NCI-H82 treated with DMSO at 0.1 percent for 48 hours (cell line): ENCODE measurements at regions not wholly inside any gene's neighbourhood (a gene's known extent, or its start where the extent isn't known, plus 50 kb on each side); places are given as distances from the start of the nearest gene placed in this dataset.

Source experiments
- DNase-seq: peaks from one replicate; lab custom pipeline; 2025; ENCODE audit not compliant: unreplicated experiment; lab: John Stamatoyannopoulos, UW

DNA sequence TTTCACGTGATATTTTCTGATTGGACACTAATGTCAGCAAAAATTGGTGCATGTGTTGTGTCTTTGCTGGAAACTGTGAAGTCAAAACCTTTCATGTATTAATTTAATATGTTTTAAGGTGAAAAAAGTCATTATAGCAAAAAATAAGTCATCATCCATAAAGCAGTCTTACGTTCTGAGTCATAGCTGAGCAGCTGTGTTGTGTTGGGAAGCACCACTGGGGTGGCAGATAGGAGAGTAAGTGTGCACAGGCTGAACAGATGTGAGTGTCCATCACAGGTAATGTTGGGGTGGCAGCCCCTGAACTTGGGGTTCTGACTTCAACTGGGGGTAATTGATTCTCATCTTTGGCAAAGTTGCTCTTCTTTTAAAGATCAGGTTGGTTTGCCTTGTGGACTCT is 156.8 kb downstream of the NXNL2 start:
- no peak for DNase-seq

DNA sequence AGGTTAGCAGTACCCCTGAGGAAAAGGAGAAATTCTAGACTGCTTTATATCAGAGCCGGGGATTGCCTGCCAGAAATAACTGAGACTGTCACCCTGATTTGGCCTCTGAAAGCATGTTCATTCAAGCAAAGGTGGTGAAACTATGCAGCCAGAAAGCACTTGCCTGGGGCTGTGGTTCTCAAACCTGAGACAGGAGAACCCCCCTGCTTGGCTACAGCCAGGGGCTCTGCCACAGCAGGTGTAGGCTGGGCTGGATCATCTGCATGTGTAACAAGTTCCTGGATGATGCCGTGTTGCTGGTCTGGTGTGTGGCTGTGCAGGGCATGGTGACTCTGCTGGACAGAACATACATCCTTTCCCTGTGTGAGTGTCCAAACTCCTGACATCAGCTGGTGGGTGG is 157.8 kb downstream of the NXNL2 start:
- no peak for DNase-seq

GRCh38 chr9:88694625-88695024 is 159.6 kb downstream of the NXNL2 start:
- DNase-seq = no peak

DNA sequence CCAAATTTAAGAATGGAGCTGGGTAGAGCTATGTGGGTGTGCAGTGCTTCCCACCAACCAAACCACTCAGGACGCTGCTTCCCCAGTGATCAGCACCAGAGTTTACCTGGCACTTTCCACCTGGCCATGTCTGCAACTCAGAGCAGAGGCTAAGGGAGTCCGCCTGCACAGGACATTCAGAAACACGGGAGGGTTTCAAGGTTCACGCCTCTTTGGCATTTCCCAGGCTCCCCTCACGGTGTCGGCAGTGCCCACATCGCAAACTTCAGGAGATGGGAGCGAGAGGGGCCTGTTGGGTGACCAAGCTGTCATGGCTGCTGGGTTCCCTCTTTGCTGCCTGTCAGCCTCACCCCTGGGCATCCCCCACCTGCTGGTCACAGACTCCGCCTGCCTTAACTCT is 161.5 kb downstream of the NXNL2 start:
- DNase-seq = no peak

DNA sequence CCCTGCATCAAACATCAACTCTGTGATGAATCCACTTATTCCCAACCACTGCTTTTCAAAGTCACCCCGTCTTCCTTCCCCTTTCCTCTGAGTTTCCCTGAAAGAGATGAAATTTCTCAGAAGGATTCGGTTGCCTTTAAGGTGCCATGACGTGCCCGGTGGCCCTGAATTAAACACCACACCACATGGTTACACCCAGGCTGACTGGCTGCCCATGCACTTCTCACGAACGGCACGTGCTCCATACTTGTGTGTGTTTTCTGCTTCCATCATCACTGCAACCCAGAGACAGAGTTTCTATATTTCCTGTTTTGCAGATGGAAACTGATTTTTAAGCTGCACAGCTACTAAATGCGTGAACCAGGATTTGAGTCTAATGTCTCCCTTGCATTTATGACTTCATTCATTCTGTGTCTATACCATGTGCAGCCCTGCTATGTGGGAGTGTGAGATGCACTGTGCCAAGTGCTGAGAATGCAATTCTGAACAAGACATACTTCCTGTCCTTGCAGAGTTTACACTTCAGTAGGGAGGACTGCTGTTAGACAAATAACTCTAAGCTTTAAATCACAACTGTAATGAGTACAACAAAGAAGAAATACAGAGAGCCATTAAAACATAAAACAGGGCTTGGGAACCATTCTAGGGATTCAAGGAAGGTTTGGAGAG is 162.9 kb downstream of the NXNL2 start:
- no peak for DNase-seq

DNA sequence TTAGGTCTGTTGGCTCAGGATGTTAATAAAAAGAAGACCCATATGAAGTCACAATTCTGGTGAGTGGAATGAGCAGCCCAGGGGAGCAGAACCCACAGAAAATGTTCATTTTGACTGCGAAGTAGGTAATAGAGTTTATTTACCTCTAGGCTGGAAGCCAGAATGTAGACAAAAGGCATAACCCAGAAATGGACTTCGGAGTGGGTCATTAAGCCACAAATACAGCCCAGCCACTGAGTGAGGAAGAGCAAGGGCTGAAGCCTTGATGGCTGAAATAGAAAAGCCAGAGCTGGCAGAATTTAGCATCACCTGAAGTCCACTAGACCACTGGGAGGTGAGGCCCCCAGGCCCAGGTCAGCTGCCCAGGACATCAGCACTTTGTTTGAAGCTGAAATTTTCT is 168.0 kb downstream of the NXNL2 start:
- DNase-seq = no peak

DNA sequence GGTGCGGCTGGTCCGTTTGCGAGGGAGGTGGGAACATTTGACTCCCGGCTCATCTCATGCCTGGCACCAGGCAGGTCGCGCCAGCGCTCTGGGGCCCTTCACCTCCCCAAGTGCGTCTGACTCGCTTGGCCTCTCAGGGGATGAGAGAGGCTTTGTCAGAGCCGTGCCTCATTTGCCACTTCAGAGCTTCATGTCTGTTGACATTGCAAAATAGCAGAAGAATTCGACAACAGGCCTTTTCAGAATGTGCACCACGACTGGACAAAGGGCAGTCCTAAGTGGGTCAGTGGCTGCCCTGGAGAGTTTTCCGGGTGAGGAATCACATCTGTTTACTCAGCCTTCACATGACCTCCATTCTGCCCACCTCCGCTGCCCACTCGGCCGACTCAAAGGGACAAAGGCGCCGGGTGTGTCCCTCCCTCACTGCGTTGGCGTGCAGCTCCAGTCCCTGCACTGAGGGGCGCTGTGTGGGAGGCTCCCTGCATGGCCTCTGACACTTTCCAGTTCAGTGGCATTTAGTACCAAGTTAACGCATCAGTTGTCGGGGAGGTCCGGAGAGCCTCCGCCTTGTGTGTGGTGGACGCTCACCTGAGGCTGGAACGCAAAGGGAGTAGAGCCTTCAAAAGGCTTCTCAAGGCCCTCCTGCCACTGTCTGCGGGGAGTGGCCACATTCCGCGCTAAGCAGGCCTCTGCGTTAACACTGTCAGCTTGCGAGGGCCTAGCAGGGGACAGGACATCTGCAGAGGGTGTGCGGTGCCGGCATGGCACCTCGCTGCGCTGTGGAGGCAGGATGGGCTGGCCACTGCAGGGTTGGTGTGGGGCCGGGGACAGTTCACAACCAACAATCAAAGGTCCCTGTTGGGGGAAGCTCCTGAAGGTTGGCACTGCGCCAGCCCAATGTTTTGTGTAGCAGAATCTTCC is 171.5 kb downstream of the NXNL2 start:
- no peak for DNase-seq

- DNase-seq = no peak
Measured at GRCh38 chr9:88710449-88710848, 175.5 kb downstream of the NXNL2 start.

DNA sequence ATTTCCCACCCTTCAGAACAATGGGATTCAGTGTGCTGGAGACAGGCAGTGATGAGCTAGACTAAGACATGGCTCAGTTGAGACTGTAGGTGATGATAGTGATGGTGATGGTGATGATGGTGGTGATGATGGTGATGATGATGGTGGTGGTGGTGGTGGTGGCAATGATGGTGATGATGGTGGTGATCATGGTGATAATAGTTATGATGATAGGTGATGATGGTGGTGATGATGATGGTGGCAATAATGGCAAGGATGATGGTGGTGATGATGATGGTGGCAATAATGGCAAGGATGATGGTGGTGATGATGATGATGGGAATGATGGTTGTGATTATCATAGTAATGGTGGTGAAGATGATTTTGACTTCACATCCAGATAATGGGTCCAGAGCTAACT is 176.7 kb downstream of the NXNL2 start:
- no peak for DNase-seq

DNA sequence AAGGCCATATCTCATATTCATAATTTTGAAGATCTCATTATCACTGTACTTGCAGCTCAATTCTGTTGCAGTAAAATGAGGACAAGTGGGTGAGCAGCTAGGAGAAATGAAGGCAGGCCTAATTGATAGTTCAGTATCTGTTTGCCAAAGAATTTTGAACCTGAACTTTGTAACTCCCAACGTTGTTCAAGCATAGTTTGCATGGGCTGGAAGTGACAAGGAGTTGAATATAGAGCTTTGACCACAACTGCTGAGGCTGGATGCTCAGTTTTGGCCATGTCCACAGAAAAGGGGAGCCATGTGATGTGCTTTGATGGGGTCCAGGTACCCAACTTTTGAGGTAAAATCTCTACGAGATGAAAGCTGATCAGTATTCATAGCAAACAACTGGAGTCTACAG is 177.5 kb downstream of the NXNL2 start:
- no peak for DNase-seq

DNA sequence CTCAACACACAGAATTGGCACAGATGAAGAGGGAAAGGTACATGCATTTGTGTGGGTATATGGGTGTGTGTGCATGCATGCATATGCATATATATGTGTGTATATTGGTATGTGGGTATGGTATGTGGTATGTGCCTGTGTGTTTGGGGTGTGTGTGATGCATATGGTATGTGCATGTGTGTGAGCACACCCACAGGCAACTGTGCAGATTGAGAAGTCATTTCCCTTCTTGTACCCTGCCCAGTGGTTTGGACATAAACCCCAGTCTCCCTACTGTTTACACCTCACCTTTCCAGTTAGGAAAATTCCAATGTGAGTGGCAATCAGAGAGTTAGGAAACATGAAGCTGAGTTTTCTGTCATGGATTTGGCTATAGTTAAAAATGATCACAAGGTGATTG is 178.0 kb downstream of the NXNL2 start:
- no peak for DNase-seq

DNA sequence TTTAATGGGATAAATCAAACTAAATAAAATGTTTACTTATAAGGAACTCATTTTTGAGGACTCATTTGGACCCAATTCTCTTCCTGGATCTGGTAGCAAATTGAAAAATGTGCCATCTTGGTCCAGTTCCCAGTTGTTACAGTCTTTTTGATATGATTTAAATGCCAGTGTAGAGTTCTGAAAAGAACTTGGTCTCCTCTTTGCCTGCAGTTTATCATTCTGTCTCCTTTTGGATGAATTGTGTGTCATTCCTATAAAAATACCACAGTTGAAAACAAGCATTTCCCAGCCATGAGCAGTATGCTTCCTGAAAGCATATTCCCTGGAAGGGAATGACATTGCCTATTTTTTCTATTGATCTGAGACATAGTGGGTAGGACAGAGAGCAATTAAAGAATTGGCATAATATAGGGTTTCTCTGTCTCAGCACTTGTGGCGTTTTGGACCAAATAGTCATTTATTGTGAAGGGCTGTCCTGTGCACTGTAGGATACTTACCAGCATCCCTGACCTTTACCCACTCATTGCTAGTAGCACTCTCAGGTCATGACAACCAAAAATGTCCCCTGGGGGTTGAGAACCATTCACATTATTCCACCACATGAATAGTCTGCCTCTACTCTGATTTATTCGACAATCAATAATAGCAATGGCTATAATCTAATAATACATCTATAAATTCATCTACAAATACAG is 181.8 kb downstream of the NXNL2 start:
- no peak for DNase-seq

DNA sequence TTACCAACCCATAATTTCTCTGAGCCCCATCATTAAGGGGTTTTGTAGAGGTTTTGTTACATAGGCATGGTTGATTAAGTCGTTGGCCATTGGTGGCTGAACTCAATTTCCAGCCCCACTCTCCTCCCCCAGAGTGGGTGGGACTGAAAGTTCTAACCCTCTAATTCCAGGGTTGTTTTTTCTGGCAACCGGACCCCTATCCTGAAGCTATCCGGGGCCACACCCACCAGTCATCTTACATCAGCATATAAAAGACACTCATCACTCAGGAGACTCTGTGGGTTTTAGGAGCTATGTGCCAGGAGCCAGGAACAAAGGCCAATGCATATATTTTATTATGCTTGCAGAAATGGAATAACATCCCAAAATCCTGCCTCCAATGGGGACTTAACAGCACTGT is 186.0 kb downstream of the NXNL2 start:
- no peak for DNase-seq

GRCh38 chr9:88721495-88722279 is 186.7 kb downstream of the NXNL2 start:
- DNase-seq = no peak

- no peak for DNase-seq
Measured at GRCh38 chr9:88722753-88723152, 187.8 kb downstream of the NXNL2 start.

- DNase-seq = no peak
Measured at GRCh38 chr9:88723751-88724150, 188.8 kb downstream of the NXNL2 start.

GRCh38 chr9:88724331-88724730 is 189.4 kb downstream of the NXNL2 start:
- DNase-seq = no peak

DNA sequence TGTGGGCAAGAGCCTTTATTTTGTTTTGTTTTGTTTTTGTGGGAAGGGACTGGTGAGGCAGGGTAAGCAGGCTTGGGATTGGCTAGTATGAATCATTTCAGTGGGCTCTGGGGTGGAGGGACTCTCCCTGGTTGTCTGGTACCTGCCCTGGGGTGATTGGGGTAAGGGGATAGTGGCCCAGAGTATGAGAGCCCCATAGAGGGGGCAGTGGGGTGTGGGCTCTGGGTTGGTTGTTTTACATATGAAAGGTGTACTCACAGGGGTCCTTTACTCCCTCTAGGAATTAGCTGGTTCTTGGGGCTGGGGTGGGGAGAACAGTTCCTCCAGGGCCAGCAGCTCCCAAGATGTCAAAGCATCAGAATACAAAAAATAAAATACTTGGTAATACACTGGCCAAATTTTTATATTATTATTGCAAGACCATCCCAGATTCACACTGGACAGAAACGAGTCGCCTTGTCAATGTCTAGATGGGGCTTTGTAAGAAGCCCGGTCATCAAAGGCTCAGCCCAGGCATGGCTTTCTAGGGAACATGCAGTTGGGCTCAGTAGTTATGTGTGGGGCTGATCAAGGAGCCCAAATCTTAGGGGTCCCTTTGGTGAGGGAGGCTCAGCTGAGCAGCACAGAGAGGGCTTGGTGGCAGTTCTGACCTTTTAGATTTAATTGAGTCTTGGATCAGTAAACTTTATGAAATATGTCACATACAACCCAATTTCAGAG is 190.5 kb downstream of the NXNL2 start:
- no peak for DNase-seq

- DNase-seq = no peak
Measured at GRCh38 chr9:88726803-88727202, 191.8 kb downstream of the NXNL2 start.

DNA sequence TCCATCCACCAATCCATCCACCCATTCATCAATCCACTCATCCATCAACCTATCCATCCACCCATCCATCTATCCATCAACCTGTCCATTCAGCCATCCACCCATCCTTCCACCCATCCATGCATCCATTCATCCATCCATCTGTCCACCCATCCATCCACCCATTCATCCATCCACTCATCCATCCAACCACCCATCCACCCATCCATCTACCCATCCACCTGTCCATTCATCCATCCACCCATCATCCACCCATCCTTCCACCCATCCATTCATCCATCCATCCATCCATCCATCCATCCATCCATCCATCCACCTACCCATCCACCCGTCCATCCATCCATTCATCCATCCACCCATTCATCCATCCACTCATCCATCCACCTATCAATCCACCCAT is 195.8 kb downstream of the NXNL2 start:
- no peak for DNase-seq

DNA sequence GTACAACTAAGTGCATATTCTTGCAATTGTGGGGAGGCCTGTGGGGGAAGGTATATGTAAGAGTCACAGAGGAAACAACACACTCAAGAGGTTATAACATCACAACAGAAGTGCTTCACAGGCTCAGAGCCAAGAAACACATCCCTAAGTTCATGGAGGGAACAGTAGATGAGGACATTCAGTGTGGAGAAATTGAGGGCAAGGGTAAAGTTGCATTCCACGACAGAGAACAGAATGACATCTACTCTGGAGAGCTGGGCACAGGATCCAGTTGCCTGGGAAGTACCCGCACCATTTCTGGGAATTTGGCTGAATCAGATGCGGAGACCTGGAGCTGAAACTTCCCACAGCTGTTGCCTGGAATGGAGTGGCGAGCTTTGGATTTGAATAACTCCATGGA is 197.2 kb downstream of the NXNL2 start:
- DNase-seq = no peak
